ENCODE measurements at regions not wholly inside any gene's neighbourhood (a gene's known extent, or its start where the extent isn't known, plus 50 kb on each side); places are given as distances from the start of the nearest gene placed in this dataset.

- peaks cover 3% of the 10 kb centered on the region for H3K4me1 Mint-ChIP-seq (ENCODE audit: low read depth, unreplicated experiment)
- no peaks in the 10 kb centered on the region for H3K36me3 Mint-ChIP-seq (ENCODE audit: low read depth, unreplicated experiment)
- H3K4me3 Mint-ChIP-seq (ENCODE audit: unreplicated experiment) = no peak overlapping the region
- H3K4me2 ChIP-seq (ENCODE audit: low read length) = no peak overlapping the region
- no peak for FAIRE-seq
- no peak overlapping the region for H3K4me3 ChIP-seq (ENCODE audit: insufficient read depth, low read depth, low read length)
- DNase-seq (ENCODE audit: low read depth) = no peak
- H3K27me3 ChIP-seq (ENCODE audit: insufficient read depth, low read length) = no peaks in the 10 kb centered on the region
- TF ChIP-seq CTCF (IDR thresholded peaks at IDR 0.05; ENCODE audit: insufficient read depth, low read depth, low read length) = no peak
- TF ChIP-seq EZH2 (IDR thresholded peaks at IDR 0.05; ENCODE audit: insufficient read depth, low read length) = no peak
- no peak overlapping the region for H3K27ac Mint-ChIP-seq (ENCODE audit: unreplicated experiment)
- no peak overlapping the region for H3K27ac ChIP-seq (ENCODE audit: low read depth, low read length)
- H3K36me3 ChIP-seq (ENCODE audit: insufficient read depth, low read length) = no peaks in the 10 kb centered on the region
- no peaks in the 10 kb centered on the region for H4K20me1 ChIP-seq (ENCODE audit: insufficient read depth, low read length)
- peaks cover 3% of the 10 kb centered on the region for H3K4me1 ChIP-seq (ENCODE audit: insufficient read depth, low read length)
- peaks cover 2% of the 10 kb centered on the region for H3K9me3 Mint-ChIP-seq (ENCODE audit: unreplicated experiment)
- no peak overlapping the region for H3K9ac ChIP-seq (ENCODE audit: low read length)
- no peaks in the 10 kb centered on the region for H3K79me2 ChIP-seq (ENCODE audit: insufficient read depth, low read length)
- H2AFZ ChIP-seq (ENCODE audit: low read depth, low read length) = no peak overlapping the region
- H3K9me3 ChIP-seq (ENCODE audit: insufficient read depth, low read depth, low read length) = no peaks in the 10 kb centered on the region
- no peaks in the 10 kb centered on the region for H3K27me3 Mint-ChIP-seq (ENCODE audit: low read depth, unreplicated experiment)
Measured at GRCh38 chr6:105681061-105681460, 278.2 kb upstream of the PREP start.

GRCh38 chr6:105680131-105680530 lies 277.2 kb upstream of the PREP start:
- H3K4me3 ChIP-seq (ENCODE audit: insufficient read depth, low read depth, low read length) = no peak overlapping the region
- TF ChIP-seq CTCF (IDR thresholded peaks at IDR 0.05; ENCODE audit: insufficient read depth, low read depth, low read length) (no peak), EZH2 (IDR thresholded peaks at IDR 0.05; ENCODE audit: insufficient read depth, low read length) (no peak)
- H3K27ac ChIP-seq (ENCODE audit: low read depth, low read length) = no peak overlapping the region
- no peaks in the 10 kb centered on the region for H3K9me3 ChIP-seq (ENCODE audit: insufficient read depth, low read depth, low read length)
- Mint-ChIP-seq H3K4me1 (ENCODE audit: low read depth, unreplicated experiment) (peaks cover 3% of the 10 kb centered on the region), H3K27ac (ENCODE audit: unreplicated experiment) (no peak overlapping the region), H3K9me3 (ENCODE audit: unreplicated experiment) (peaks cover 2% of the 10 kb centered on the region), H3K4me3 (ENCODE audit: unreplicated experiment) (no peak overlapping the region), H3K27me3 (ENCODE audit: low read depth, unreplicated experiment) (no peaks in the 10 kb centered on the region), H3K36me3 (ENCODE audit: low read depth, unreplicated experiment) (no peaks in the 10 kb centered on the region)
- H3K4me2 ChIP-seq (ENCODE audit: low read length) = no peak overlapping the region
- no peak overlapping the region for H3K9ac ChIP-seq (ENCODE audit: low read length)
- H4K20me1 ChIP-seq (ENCODE audit: insufficient read depth, low read length) = no peaks in the 10 kb centered on the region
- no peak overlapping the region for H2AFZ ChIP-seq (ENCODE audit: low read depth, low read length)
- no peaks in the 10 kb centered on the region for H3K79me2 ChIP-seq (ENCODE audit: insufficient read depth, low read length)
- no peaks in the 10 kb centered on the region for H3K27me3 ChIP-seq (ENCODE audit: insufficient read depth, low read length)
- DNase-seq (ENCODE audit: low read depth) (no peak), FAIRE-seq (no peak)
- H3K36me3 ChIP-seq (ENCODE audit: insufficient read depth, low read length) = no peaks in the 10 kb centered on the region
- peaks cover 10% of the 10 kb centered on the region for H3K4me1 ChIP-seq (ENCODE audit: insufficient read depth, low read length)

GRCh38 chr6:105678516-105678915 lies 275.6 kb upstream of the PREP start:
- Histone ChIP-seq H4K20me1 (ENCODE audit: insufficient read depth, low read length) (no peaks in the 10 kb centered on the region), H3K4me1 (ENCODE audit: insufficient read depth, low read length) (peaks cover 10% of the 10 kb centered on the region), H3K79me2 (ENCODE audit: insufficient read depth, low read length) (no peaks in the 10 kb centered on the region), H2AFZ (ENCODE audit: low read depth, low read length) (no peak overlapping the region), H3K27ac (ENCODE audit: low read depth, low read length) (no peak overlapping the region), H3K4me3 (ENCODE audit: insufficient read depth, low read depth, low read length) (no peak overlapping the region), H3K27me3 (ENCODE audit: insufficient read depth, low read length) (no peaks in the 10 kb centered on the region), H3K36me3 (ENCODE audit: insufficient read depth, low read length) (no peaks in the 10 kb centered on the region), H3K4me2 (ENCODE audit: low read length) (no peak overlapping the region), H3K9ac (ENCODE audit: low read length) (no peak overlapping the region), H3K9me3 (ENCODE audit: insufficient read depth, low read depth, low read length) (no peaks in the 10 kb centered on the region)
- H3K36me3 Mint-ChIP-seq (ENCODE audit: low read depth, unreplicated experiment) = no peaks in the 10 kb centered on the region
- no peak overlapping the region for H3K4me3 Mint-ChIP-seq (ENCODE audit: unreplicated experiment)
- H3K27me3 Mint-ChIP-seq (ENCODE audit: low read depth, unreplicated experiment) = no peaks in the 10 kb centered on the region
- no peak for FAIRE-seq
- peak; percentile 13 for DNase-seq (ENCODE audit: low read depth)
- H3K9me3 Mint-ChIP-seq (ENCODE audit: unreplicated experiment) = peaks cover 2% of the 10 kb centered on the region
- H3K27ac Mint-ChIP-seq (ENCODE audit: unreplicated experiment) = no peak overlapping the region
- H3K4me1 Mint-ChIP-seq (ENCODE audit: low read depth, unreplicated experiment) = peaks cover 3% of the 10 kb centered on the region
- TF ChIP-seq EZH2 (IDR thresholded peaks at IDR 0.05; ENCODE audit: insufficient read depth, low read length) (no peak), CTCF (IDR thresholded peaks at IDR 0.05; ENCODE audit: insufficient read depth, low read depth, low read length) (no peak)
